Glutamatergic neuron (in vitro differentiated cells): ENCODE measurements at regions not wholly inside any gene's neighbourhood (a gene's known extent, or its start where the extent isn't known, plus 50 kb on each side); places are given as distances from the start of the nearest gene placed in this dataset.

Source experiments
- DNase-seq: peaks from one replicate; pipeline ENCODE4 v3.0.0; 2022
- H3K27ac Mint-ChIP-seq: one replicate; pipeline ENCODE4 v1.8.0; 2020; ENCODE audit warnings: mild to moderate bottlenecking, mixed read lengths, inconsistent platforms; ENCODE audit not compliant: unreplicated experiment
- H3K27me3 Mint-ChIP-seq: one replicate; pipeline ENCODE4 v1.8.0; 2020; ENCODE audit warnings: mild to moderate bottlenecking, moderate library complexity, mixed read lengths, inconsistent platforms; ENCODE audit not compliant: unreplicated experiment
- H3K36me3 Mint-ChIP-seq: one replicate; pipeline ENCODE4 v1.8.0; 2020; ENCODE audit warnings: mild to moderate bottlenecking, mixed read lengths, inconsistent platforms; ENCODE audit not compliant: unreplicated experiment
- H3K4me1 Mint-ChIP-seq: one replicate; pipeline ENCODE4 v1.8.0; 2020; ENCODE audit warnings: mild to moderate bottlenecking, low read depth, mixed read lengths, inconsistent platforms; ENCODE audit not compliant: unreplicated experiment
- H3K4me3 Mint-ChIP-seq: one replicate; pipeline ENCODE4 v1.8.0; 2020; ENCODE audit warnings: mild to moderate bottlenecking, mixed read lengths, inconsistent platforms; ENCODE audit not compliant: unreplicated experiment
- H3K9me3 Mint-ChIP-seq: one replicate; pipeline ENCODE4 v1.8.0; 2020; ENCODE audit warnings: mild to moderate bottlenecking, moderate library complexity, mixed read lengths, inconsistent platforms; ENCODE audit not compliant: unreplicated experiment
- TF ChIP-seq, protein P1 (sequence below): fragments of 200-600 bp; sonication (generic); IDR thresholded peaks from one replicate; pipeline ENCODE4 v1.5.0; 2021; ENCODE audit not compliant: partially characterized antibody, unreplicated experiment

DNA sequence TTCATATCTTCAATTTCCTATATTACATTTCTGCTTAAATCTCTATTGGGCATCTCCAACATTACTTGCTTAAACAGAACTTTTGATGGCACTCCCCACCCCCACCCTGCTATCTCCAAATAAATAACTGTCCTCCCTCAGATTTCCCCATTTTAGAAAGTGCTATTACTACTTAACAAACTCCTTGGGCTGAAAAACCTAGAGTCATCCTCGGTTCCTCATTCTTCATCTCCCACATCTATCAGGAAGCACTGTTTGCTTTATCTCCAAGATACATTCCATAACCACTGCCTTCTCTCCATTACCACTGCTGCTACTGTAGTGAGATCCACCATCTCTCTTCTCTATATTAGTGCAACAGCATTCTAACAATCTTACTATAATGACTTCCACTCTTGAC, 150.4 kb upstream of the CYRIA start:
- TF ChIP-seq, protein P1, sequence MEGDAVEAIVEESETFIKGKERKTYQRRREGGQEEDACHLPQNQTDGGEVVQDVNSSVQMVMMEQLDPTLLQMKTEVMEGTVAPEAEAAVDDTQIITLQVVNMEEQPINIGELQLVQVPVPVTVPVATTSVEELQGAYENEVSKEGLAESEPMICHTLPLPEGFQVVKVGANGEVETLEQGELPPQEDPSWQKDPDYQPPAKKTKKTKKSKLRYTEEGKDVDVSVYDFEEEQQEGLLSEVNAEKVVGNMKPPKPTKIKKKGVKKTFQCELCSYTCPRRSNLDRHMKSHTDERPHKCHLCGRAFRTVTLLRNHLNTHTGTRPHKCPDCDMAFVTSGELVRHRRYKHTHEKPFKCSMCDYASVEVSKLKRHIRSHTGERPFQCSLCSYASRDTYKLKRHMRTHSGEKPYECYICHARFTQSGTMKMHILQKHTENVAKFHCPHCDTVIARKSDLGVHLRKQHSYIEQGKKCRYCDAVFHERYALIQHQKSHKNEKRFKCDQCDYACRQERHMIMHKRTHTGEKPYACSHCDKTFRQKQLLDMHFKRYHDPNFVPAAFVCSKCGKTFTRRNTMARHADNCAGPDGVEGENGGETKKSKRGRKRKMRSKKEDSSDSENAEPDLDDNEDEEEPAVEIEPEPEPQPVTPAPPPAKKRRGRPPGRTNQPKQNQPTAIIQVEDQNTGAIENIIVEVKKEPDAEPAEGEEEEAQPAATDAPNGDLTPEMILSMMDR = no peak
- Mint-ChIP-seq H3K4me1 (no peaks in the 10 kb centered on the region), H3K4me3 (no peak overlapping the region), H3K27ac (no peak overlapping the region), H3K9me3 (no peaks in the 10 kb centered on the region), H3K27me3 (no peaks in the 10 kb centered on the region), H3K36me3 (no peaks in the 10 kb centered on the region)
- no peak for DNase-seq

DNA sequence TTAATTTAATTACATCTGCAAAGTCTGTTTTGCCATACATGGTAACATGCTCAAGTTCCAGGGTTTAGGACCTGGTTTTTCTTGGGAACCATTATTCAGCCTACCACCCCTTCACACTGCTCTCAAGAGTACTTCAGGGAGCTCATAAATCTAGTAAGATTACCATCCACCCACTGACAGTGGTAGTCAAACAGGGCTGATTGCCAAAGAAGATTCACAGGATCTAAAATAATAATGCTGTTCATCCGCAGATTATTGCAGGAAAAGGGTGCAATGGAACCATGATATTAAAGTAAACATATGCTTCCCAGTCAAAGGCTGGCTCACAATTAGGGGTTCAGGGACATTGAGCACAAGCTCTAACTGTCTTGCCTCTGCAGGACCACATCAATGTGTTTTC, 148.0 kb upstream of the CYRIA start:
- Mint-ChIP-seq H3K9me3 (no peaks in the 10 kb centered on the region), H3K27me3 (no peaks in the 10 kb centered on the region), H3K4me3 (no peak overlapping the region), H3K36me3 (no peaks in the 10 kb centered on the region), H3K4me1 (no peaks in the 10 kb centered on the region), H3K27ac (no peak overlapping the region)
- TF ChIP-seq, protein P1 = no peak
- DNase-seq = no peak

DNA sequence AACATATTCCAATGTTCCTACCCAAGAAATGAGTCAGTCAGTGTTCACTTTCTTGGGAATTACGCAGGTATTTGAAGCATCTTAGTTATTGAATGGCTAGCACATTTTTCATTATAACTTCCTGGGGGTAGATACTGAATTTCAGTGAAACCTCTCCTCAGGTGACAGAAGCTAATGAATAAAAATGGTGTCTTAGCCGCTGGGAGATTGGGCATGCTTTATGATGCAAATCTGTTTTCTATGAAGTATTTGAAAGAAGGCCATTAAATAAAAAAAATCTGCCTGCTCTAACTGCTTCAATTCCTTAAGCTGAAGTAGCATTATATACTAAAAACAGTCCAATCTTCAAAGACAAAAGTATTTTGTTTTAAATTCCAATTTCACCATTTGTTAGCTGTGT, 132.8 kb upstream of the CYRIA start:
- no peak for DNase-seq
- peaks cover 6% of the 10 kb centered on the region for H3K27me3 Mint-ChIP-seq
- no peaks in the 10 kb centered on the region for H3K4me1 Mint-ChIP-seq
- H3K27ac Mint-ChIP-seq = no peak overlapping the region
- no peaks in the 10 kb centered on the region for H3K9me3 Mint-ChIP-seq
- H3K4me3 Mint-ChIP-seq = no peak overlapping the region
- TF ChIP-seq, protein P1 = no peak
- no peaks in the 10 kb centered on the region for H3K36me3 Mint-ChIP-seq

DNA sequence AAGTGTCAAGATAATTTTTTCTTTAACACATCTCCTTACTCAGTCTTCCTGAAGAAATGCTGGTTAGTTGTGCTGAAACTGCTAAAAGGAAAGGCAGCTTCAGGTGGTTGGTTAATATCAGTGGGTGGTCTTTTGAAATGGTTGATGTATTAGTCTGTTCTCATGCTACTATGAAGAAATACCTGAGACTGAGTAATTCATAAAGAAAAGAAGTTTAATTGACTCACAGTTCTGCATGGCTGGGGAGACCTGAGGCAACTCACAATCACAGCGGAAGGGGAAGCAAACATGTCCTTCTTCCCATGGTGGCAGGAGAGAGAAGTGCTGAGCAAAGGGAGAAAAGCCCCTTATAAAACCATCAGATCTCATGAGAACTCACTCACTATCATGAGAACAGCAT, 125.9 kb upstream of the CYRIA start:
- H3K36me3 Mint-ChIP-seq = no peaks in the 10 kb centered on the region
- H3K4me3 Mint-ChIP-seq = no peak overlapping the region
- no peak for DNase-seq
- H3K4me1 Mint-ChIP-seq = no peaks in the 10 kb centered on the region
- no peaks in the 10 kb centered on the region for H3K9me3 Mint-ChIP-seq
- no peak overlapping the region for H3K27ac Mint-ChIP-seq
- TF ChIP-seq, protein P1 = no peak
- H3K27me3 Mint-ChIP-seq = peaks cover 8% of the 10 kb centered on the region

DNA sequence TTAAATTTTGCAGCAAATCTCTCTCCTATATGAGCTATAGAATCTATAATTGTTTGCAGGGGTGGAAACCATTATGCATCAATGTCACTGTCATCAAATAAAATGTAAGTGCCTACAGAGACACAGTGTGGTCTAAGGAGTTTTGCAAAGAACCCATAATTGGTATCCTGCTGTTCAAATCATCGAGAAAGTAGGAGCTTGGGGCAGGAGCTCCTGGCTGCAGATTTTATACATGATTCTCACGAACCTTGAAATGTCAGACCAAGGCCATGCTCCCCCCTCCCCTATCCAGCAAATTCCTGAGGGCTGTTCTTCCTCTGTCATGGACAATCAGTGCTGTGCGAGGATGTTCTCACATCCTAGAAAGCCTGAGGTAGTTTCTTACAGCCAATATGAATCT, 119.5 kb upstream of the CYRIA start:
- H3K27ac Mint-ChIP-seq = no peak overlapping the region
- no peaks in the 10 kb centered on the region for H3K4me1 Mint-ChIP-seq
- no peak for DNase-seq
- H3K27me3 Mint-ChIP-seq = peaks cover 2% of the 10 kb centered on the region
- H3K4me3 Mint-ChIP-seq = no peak overlapping the region
- H3K9me3 Mint-ChIP-seq = no peaks in the 10 kb centered on the region
- TF ChIP-seq, protein P1 = no peak
- H3K36me3 Mint-ChIP-seq = no peaks in the 10 kb centered on the region
